OCI-LY7 (cell line): ENCODE measurements at regions not wholly inside any gene's neighbourhood (a gene's known extent, or its start where the extent isn't known, plus 50 kb on each side); places are given as distances from the start of the nearest gene placed in this dataset.

ENCODE experiments used
- EZH2phosphoT487 ChIP-seq: fragments of 200-600 bp; sonication (generic); IDR thresholded peaks from 2 replicates; pipeline ENCODE4 v1.6.1; 2018; ENCODE audit warnings: low read depth, borderline replicate concordance, mild to moderate bottlenecking, mixed run types, antibody characterized with exemption, low read length, moderate library complexity, mixed read lengths
- TF ChIP-seq, protein P1 (sequence below): fragments of 200-600 bp; sonication (generic); conservative IDR thresholded peaks from 2 replicates; pipeline ENCODE4 v1.5.1; 2014; ENCODE audit warnings: mild to moderate bottlenecking, antibody characterized with exemption, low read length, moderate library complexity, mixed read lengths

DNA sequence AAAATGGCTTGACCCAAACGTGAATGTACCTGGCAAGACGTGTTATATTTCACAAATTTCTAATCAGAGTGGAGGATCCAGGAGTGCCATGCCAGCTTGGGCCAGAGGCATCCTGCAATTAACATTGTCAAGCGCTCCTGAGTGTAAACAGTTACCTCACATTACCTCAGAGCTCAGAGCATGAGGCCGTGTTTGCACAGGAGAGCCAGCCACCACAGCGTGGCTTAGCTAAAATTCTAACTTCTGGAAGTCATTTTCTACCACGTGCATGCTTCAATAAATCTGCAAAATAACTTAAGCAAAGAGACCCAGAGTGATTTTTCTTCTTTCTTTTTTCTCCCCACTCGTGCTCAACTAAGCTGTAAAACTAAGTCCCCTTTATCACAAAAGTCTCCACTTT is 769.0 kb downstream of the KCNJ2 start:
- TF ChIP-seq, protein P1, sequence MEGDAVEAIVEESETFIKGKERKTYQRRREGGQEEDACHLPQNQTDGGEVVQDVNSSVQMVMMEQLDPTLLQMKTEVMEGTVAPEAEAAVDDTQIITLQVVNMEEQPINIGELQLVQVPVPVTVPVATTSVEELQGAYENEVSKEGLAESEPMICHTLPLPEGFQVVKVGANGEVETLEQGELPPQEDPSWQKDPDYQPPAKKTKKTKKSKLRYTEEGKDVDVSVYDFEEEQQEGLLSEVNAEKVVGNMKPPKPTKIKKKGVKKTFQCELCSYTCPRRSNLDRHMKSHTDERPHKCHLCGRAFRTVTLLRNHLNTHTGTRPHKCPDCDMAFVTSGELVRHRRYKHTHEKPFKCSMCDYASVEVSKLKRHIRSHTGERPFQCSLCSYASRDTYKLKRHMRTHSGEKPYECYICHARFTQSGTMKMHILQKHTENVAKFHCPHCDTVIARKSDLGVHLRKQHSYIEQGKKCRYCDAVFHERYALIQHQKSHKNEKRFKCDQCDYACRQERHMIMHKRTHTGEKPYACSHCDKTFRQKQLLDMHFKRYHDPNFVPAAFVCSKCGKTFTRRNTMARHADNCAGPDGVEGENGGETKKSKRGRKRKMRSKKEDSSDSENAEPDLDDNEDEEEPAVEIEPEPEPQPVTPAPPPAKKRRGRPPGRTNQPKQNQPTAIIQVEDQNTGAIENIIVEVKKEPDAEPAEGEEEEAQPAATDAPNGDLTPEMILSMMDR = no peak
- TF ChIP-seq EZH2phosphoT487 = no peak
